ENCODE measurements at regions not wholly inside any gene's neighbourhood (a gene's known extent, or its start where the extent isn't known, plus 50 kb on each side); places are given as distances from the start of the nearest gene placed in this dataset.

DNA sequence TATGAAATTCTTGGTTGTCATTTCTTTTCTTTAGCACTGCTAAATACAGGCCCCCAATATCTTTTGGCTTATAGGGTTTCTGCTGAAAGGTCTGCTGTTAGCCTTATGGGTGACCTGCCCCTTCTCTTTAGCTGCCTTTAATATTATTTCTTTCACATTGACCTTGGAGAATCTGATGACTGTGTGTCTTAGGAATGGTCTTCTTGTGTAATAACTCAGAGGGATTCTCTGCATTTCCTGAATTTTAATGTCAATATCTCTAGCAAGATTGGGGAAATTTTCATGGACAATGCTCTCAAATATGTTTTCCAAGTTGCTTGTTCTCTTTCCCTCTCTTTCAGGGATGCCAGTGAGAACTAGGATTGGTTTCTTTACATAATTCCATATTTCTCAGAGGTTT is 292.4 kb downstream of the SLC7A11 start:
- H3K79me2 ChIP-seq (ENCODE audit: control insufficient read depth, insufficient read depth, low read length): no peaks in the 10 kb centered on the region
- H3K4me1 ChIP-seq (ENCODE audit: control insufficient read depth, insufficient read depth, low read length): no peaks in the 10 kb centered on the region
- CTCF ChIA-PET: interaction anchor here (1.1 kb wide), 1 partner anchor 92 kb away, joined by 4 read pairs; no protein-coding TSS in a partner anchor
- H3K27ac ChIP-seq (ENCODE audit: control insufficient read depth, insufficient read depth): no peak overlapping the region
- in situ Hi-C loops (cut with MboI) (no loop called here), intact Hi-C loops (cut with micrococcal nuclease; ENCODE audit: unreplicated experiment) (no loop called here)
- H3K4me2 ChIP-seq (ENCODE audit: control insufficient read depth, insufficient read depth): no peak overlapping the region
- no peaks in the 10 kb centered on the region for H3K36me3 ChIP-seq (ENCODE audit: control insufficient read depth in 2 of 2, insufficient read depth in 2 of 2, low read length in 1 of 2)
- no peak overlapping the region for H2AFZ ChIP-seq (ENCODE audit: control insufficient read depth, low read depth, low read length)
- DNase-seq (ENCODE audit: low read depth, low spot score) (no peak), ATAC-seq (no peak), FAIRE-seq (no peak)
- no peak overlapping the region for H3K4me3 ChIP-seq
- SMC1A ChIA-PET (ENCODE audit: uncharacterized antibody, unreplicated experiment): no interaction called here
- POLR2A ChIA-PET: no interaction called here
- H4K20me1 ChIP-seq (ENCODE audit: control insufficient read depth, insufficient read depth): no peaks in the 10 kb centered on the region
- RAD21 ChIA-PET (ENCODE audit: unreplicated experiment): interaction anchor here (0.6 kb wide), 1 partner anchor 200 kb away, joined by 3 read pairs; no protein-coding TSS in a partner anchor
- no peaks in the 10 kb centered on the region for H3K27me3 ChIP-seq (replicated peaks in 1 of 2; ENCODE audit: control insufficient read depth in 2 of 2, insufficient read depth in 2 of 2, low read length in 1 of 2)
- H3K9me3 ChIP-seq (replicated peaks; ENCODE audit: control insufficient read depth, insufficient read depth, low read length): no peaks in the 10 kb centered on the region
- H3K9ac ChIP-seq (ENCODE audit: control insufficient read depth, insufficient read depth, low read length): no peak overlapping the region
- no TSS peak for BruUV-seq (replicated peaks)
- no peak for TF ChIP-seq RBBP5 (conservative IDR thresholded peaks at IDR 0.05)
- no peak for TF ChIP-seq IKZF1 (conservative IDR thresholded peaks at IDR 0.05)
- TF ChIP-seq, protein P1, sequence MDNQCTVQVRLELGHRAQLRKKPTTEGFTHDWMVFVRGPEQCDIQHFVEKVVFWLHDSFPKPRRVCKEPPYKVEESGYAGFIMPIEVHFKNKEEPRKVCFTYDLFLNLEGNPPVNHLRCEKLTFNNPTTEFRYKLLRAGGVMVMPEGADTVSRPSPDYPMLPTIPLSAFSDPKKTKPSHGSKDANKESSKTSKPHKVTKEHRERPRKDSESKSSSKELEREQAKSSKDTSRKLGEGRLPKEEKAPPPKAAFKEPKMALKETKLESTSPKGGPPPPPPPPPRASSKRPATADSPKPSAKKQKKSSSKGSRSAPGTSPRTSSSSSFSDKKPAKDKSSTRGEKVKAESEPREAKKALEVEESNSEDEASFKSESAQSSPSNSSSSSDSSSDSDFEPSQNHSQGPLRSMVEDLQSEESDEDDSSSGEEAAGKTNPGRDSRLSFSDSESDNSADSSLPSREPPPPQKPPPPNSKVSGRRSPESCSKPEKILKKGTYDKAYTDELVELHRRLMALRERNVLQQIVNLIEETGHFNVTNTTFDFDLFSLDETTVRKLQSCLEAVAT (IDR thresholded peaks at IDR 0.05): no peak
- TF ChIP-seq POLR2AphosphoS2 (IDR thresholded peaks at IDR 0.05; ENCODE audit: low read depth, low read length): no peak
- TF ChIP-seq, protein P2, sequence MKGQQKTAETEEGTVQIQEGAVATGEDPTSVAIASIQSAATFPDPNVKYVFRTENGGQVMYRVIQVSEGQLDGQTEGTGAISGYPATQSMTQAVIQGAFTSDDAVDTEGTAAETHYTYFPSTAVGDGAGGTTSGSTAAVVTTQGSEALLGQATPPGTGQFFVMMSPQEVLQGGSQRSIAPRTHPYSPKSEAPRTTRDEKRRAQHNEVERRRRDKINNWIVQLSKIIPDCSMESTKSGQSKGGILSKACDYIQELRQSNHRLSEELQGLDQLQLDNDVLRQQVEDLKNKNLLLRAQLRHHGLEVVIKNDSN (IDR thresholded peaks at IDR 0.05; ENCODE audit: borderline replicate concordance, extremely low read length, insufficient read depth, low read depth, low read length): no peak
- TF ChIP-seq BCLAF1 (IDR thresholded peaks at IDR 0.05): no peak
- TF ChIP-seq, protein P3, sequence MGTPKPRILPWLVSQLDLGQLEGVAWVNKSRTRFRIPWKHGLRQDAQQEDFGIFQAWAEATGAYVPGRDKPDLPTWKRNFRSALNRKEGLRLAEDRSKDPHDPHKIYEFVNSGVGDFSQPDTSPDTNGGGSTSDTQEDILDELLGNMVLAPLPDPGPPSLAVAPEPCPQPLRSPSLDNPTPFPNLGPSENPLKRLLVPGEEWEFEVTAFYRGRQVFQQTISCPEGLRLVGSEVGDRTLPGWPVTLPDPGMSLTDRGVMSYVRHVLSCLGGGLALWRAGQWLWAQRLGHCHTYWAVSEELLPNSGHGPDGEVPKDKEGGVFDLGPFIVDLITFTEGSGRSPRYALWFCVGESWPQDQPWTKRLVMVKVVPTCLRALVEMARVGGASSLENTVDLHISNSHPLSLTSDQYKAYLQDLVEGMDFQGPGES (IDR thresholded peaks at IDR 0.05): no peak
- TF ChIP-seq ZNF687 (IDR thresholded peaks at IDR 0.05): no peak
- TF ChIP-seq GABPA (IDR thresholded peaks at IDR 0.05; ENCODE audit: low read depth): no peak
- no peak for TF ChIP-seq NFXL1 (IDR thresholded peaks at IDR 0.05; ENCODE audit: borderline replicate concordance)
- TF ChIP-seq SMC3 (IDR thresholded peaks at IDR 0.05; ENCODE audit: borderline replicate concordance, low read length): no peak
- TF ChIP-seq KDM1A (IDR thresholded peaks at IDR 0.05; ENCODE audit: borderline replicate concordance): no peak
- TF ChIP-seq LARP7 (IDR thresholded peaks at IDR 0.05): no peak
- TF ChIP-seq NBN (IDR thresholded peaks at IDR 0.05): no peak

All from GM12878 (cell line).